ENCODE measurements at regions not wholly inside any gene's neighbourhood (a gene's known extent, or its start where the extent isn't known, plus 50 kb on each side); places are given as distances from the start of the nearest gene placed in this dataset.

DNA sequence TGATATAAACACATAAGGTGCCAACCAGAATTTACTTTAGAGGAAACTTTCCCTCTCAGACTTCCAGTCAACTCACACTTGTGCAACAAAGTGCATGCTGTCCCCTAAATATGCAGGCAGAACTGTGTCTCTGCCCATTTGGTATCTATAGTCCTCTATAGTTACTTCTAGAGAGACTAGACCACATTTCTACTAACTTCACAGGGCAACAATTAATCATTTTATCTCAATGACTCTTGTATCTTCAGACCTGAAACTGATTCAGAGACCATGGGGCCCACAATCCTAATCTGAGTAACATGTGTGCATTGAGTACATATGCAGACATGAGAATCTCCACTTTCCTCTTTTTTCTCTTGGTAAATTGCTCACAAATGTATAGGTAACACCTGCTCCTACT, 158.1 kb downstream of the ZNF486 start:
- Histone ChIP-seq H3K4me1 (no peaks in the 10 kb centered on the region), H3K36me3 (no peaks in the 10 kb centered on the region)
- intact Hi-C loops (cut with DNase I; ENCODE audit: low total_unique reads): no loop called here

DNA sequence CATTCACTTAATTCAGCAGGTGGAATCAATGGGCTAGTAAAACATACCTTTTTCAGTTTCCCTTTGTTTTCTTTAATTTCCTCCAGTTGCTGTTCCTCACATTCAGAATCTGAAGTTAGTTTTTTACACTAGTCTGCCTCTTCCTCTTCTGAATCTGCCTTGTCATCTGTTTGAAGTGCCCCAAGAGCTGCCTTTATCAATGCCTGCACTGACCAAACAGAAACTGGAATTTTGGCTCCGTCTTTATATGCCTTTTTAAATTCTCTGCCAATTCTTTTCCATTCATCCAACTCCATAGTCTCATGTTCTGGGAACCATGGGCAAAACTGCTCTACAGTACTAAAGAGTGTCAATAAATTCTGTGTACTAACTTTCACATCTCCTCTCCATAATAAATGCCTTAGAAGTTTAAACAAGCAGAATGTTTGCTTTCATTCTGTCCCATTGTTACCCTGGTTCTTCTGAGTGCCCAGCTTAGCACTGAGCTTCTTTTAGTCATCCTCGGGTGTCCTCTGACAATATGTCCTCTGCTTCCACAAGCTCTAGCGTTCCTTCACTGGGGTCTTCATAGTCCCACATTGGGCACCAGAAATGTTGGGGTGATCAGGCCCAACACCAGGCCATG, 154.2 kb downstream of the ZNF486 start:
- Histone ChIP-seq H3K27ac (no peak overlapping the region), H3K9me3 (peaks cover 0 to 9% (median 0%) of the 10 kb centered on the region in 8 donors), H3K36me3 (no peaks in the 10 kb centered on the region), H3K4me1 (no peaks in the 10 kb centered on the region), H3K27me3 (replicated peaks in 1 of 7) (no peaks in the 10 kb centered on the region), H3K4me3 (no peak overlapping the region)
- intact Hi-C loops (cut with DNase I; ENCODE audit: low total_unique reads): no loop called here
- no peak for DNase-seq
- 77 to 81% (median 80%) methylated on average over 3 of the region's 3 CpGs for WGBS, 5 donors
- TF ChIP-seq POLR2AphosphoS5 (IDR thresholded peaks at IDR 0.05) (no peak), POLR2A (IDR thresholded peaks at IDR 0.05) (no peak)
- TF ChIP-seq, protein P1, sequence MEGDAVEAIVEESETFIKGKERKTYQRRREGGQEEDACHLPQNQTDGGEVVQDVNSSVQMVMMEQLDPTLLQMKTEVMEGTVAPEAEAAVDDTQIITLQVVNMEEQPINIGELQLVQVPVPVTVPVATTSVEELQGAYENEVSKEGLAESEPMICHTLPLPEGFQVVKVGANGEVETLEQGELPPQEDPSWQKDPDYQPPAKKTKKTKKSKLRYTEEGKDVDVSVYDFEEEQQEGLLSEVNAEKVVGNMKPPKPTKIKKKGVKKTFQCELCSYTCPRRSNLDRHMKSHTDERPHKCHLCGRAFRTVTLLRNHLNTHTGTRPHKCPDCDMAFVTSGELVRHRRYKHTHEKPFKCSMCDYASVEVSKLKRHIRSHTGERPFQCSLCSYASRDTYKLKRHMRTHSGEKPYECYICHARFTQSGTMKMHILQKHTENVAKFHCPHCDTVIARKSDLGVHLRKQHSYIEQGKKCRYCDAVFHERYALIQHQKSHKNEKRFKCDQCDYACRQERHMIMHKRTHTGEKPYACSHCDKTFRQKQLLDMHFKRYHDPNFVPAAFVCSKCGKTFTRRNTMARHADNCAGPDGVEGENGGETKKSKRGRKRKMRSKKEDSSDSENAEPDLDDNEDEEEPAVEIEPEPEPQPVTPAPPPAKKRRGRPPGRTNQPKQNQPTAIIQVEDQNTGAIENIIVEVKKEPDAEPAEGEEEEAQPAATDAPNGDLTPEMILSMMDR (IDR thresholded peaks at IDR 0.05 in 8 of 11, conservative IDR thresholded peaks at IDR 0.05 in 3 of 11): no peak

More for the DNA sequence above, 158.1 kb downstream of the ZNF486 start:
- Histone ChIP-seq H3K9me3 (peaks cover 0 to 9% (median 0%) of the 10 kb centered on the region in 8 donors), H3K4me3 (no peak overlapping the region), H3K27ac (no peak overlapping the region), H3K27me3 (replicated peaks in 1 of 7) (no peaks in the 10 kb centered on the region)
- no peak for DNase-seq
- TF ChIP-seq, protein P1 (IDR thresholded peaks at IDR 0.05 in 8 of 11, conservative IDR thresholded peaks at IDR 0.05 in 3 of 11): no peak
- TF ChIP-seq POLR2A (IDR thresholded peaks at IDR 0.05) (no peak), POLR2AphosphoS5 (IDR thresholded peaks at IDR 0.05) (no peak)

DNA sequence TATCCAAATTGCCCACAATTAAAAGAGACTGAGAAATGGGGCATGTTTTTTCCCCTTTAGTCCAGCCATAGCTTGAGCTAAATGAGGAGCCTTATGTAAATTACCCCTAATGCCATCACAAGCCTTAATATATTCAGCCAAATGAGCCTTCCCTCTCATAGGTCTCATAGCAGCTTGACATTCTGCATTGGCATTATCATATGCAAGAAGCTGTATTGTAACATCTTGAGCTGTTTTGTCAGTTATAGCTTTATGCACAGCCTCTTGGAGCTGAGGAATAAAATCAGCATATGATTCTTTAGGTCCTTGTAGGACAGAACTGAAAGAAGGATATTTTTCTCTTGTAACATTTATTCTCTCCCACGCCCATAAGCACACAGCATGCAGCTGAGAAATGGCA, 153.2 kb downstream of the ZNF486 start:
- Histone ChIP-seq H3K9me3 (peaks cover 0 to 9% (median 0%) of the 10 kb centered on the region in 8 donors), H3K27me3 (replicated peaks in 1 of 7) (no peaks in the 10 kb centered on the region), H3K27ac (no peak overlapping the region), H3K36me3 (no peaks in the 10 kb centered on the region), H3K4me1 (no peaks in the 10 kb centered on the region), H3K4me3 (no peak overlapping the region)
- TF ChIP-seq POLR2AphosphoS5 (IDR thresholded peaks at IDR 0.05): no peak
- TF ChIP-seq, protein P1 (IDR thresholded peaks at IDR 0.05 in 8 of 11, conservative IDR thresholded peaks at IDR 0.05 in 3 of 11): no peak
- no peak for TF ChIP-seq POLR2A (IDR thresholded peaks at IDR 0.05)
- no peak for DNase-seq
- intact Hi-C loops (cut with DNase I; ENCODE audit: low total_unique reads): no loop called here
- WGBS, 5 donors: 87 to 96% (median 89%) methylated on average over 1 of the region's 1 CpG

DNA sequence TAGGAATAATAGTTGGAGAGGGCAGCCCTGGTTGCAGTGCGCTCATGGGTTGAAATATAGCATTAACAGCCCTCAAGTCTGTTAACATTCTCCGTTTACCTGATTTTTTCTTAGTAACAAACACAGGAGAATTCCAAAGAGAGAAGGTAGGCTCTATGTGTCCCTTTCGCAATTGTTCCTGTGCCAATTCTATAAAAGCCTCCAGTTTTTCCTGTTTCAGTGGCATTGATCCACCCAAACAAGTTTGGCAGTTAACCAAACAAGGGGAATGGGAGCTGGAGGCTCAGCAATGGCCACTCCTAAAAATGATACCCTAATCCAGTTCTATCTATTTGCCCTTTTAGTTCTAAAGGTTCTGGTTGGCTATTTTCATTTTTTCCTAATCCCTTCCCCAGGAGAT, 151.6 kb downstream of the ZNF486 start:
- Histone ChIP-seq H3K4me1 (no peaks in the 10 kb centered on the region), H3K4me3 (no peak overlapping the region), H3K27me3 (replicated peaks in 1 of 7) (no peaks in the 10 kb centered on the region), H3K36me3 (no peaks in the 10 kb centered on the region), H3K27ac (no peak overlapping the region), H3K9me3 (peaks cover 0 to 12% (median 0%) of the 10 kb centered on the region in 8 donors)
- intact Hi-C loops (cut with DNase I; ENCODE audit: low total_unique reads): no loop called here
- WGBS, 5 donors: 53 to 89% (median 77%) methylated on average over 3 of the region's 3 CpGs
- no peak for DNase-seq
- no peak for TF ChIP-seq POLR2AphosphoS5 (IDR thresholded peaks at IDR 0.05)
- TF ChIP-seq, protein P1 (IDR thresholded peaks at IDR 0.05 in 8 of 11, conservative IDR thresholded peaks at IDR 0.05 in 3 of 11): no peak
- no peak for TF ChIP-seq POLR2A (IDR thresholded peaks at IDR 0.05)
